HT1080 (cell line): ENCODE measurements at regions not wholly inside any gene's neighbourhood (a gene's known extent, or its start where the extent isn't known, plus 50 kb on each side); places are given as distances from the start of the nearest gene placed in this dataset.
"Not testable (repeated sequence)": the region's sequence is repeated elsewhere in the genome, so short reads cannot be mapped to it uniquely, and the experiment has no call there.

Source experiments
- DNase-seq: peaks from one replicate; pipeline ENCODE4 v3.0.0-alpha.2; 2015; ENCODE audit warnings: low read depth

GRCh38 chr14:105733081-105734065 lies 207.0 kb downstream of the TMEM121 start:
- no peak for DNase-seq

- not testable (repeated sequence) for DNase-seq
These were observed 207.9 kb downstream of the TMEM121 start for GRCh38 chr14:105734241-105734640.

GRCh38 chr14:105736331-105736730 lies 209.9 kb downstream of the TMEM121 start:
- DNase-seq: not testable (repeated sequence)

GRCh38 chr14:105737504-105738246 lies 211.3 kb downstream of the TMEM121 start:
- DNase-seq: no peak

GRCh38 chr14:105738638-105739037 lies 212.3 kb downstream of the TMEM121 start:
- DNase-seq: no peak

GRCh38 chr14:105739331-105740102 lies 213.1 kb downstream of the TMEM121 start:
- DNase-seq: no peak

GRCh38 chr14:105740272-105740671 lies 213.9 kb downstream of the TMEM121 start:
- not testable (repeated sequence) for DNase-seq

- DNase-seq: not testable (repeated sequence)
These were observed 214.6 kb downstream of the TMEM121 start for GRCh38 chr14:105740961-105741360.

GRCh38 chr14:105741707-105742530 lies 215.5 kb downstream of the TMEM121 start:
- DNase-seq: not testable (repeated sequence)

GRCh38 chr14:105742531-105742848 lies 216.1 kb downstream of the TMEM121 start:
- DNase-seq: no peak

GRCh38 chr14:105742904-105743701 lies 216.7 kb downstream of the TMEM121 start:
- not testable (repeated sequence) for DNase-seq

GRCh38 chr14:105744213-105744787 lies 217.9 kb downstream of the TMEM121 start:
- not testable (repeated sequence) for DNase-seq

- DNase-seq: no peak
These were observed 219.2 kb downstream of the TMEM121 start for GRCh38 chr14:105745433-105746123.

GRCh38 chr14:105746124-105746514 lies 219.7 kb downstream of the TMEM121 start:
- DNase-seq: no peak

- not testable (repeated sequence) for DNase-seq
These were observed 220.6 kb downstream of the TMEM121 start for GRCh38 chr14:105746800-105747502.

- DNase-seq: not testable (repeated sequence)
These were observed 221.3 kb downstream of the TMEM121 start for GRCh38 chr14:105747503-105748203.

GRCh38 chr14:105748204-105748578 lies 221.8 kb downstream of the TMEM121 start:
- peak; percentile 53 for DNase-seq
